WTC11 (cell line): ENCODE measurements at regions not wholly inside any gene's neighbourhood (a gene's known extent, or its start where the extent isn't known, plus 50 kb on each side); places are given as distances from the start of the nearest gene placed in this dataset.

Experiments used
- ATAC-seq: fragments of 200-7000 bp; cut with Tn5 transposase; 2 replicates; pipeline ENCODE4 v1.10.0; 2021; ENCODE audit warnings: mild to moderate bottlenecking, moderate library complexity
- CTCF ChIA-PET: fragments of 300-600 bp; sonication (Branson Sonifier 250); formaldehyde crosslinking; loops from one replicate; lab custom pipeline; 2021; ENCODE audit warnings: antibody characterized with exemption; lab: Charles Lee
- POLR2A ChIA-PET: fragments of 350-600 bp; sonication (Branson Sonifier 250); formaldehyde crosslinking; loops from one replicate; lab custom pipeline; 2021; ENCODE audit warnings: antibody characterized with exemption; lab: Charles Lee
- DNase-seq: peaks from one replicate; pipeline ENCODE4 v3.0.0; 2021; ENCODE audit warnings: low spot score
- H3K27ac Mint-ChIP-seq: 2 replicates; pipeline ENCODE4 v1.8.0; 2021; ENCODE audit warnings: mixed read lengths
- H3K27me3 Mint-ChIP-seq: 2 replicates; pipeline ENCODE4 v1.8.0; 2021; ENCODE audit warnings: low read depth, mild to moderate bottlenecking, moderate library complexity, mixed read lengths
- H3K36me3 Mint-ChIP-seq: 2 replicates; pipeline ENCODE4 v1.8.0; 2021; ENCODE audit warnings: mixed read lengths
- H3K4me1 Mint-ChIP-seq: 2 replicates; pipeline ENCODE4 v1.8.0; 2022; ENCODE audit warnings: mixed read lengths
- H3K4me3 Mint-ChIP-seq: 2 replicates; pipeline ENCODE4 v1.8.0; 2021; ENCODE audit warnings: mild to moderate bottlenecking, moderate library complexity, mixed read lengths
- H3K9me3 Mint-ChIP-seq: 2 replicates; pipeline ENCODE4 v1.8.0; 2021; ENCODE audit warnings: mixed read lengths
- AR ChIP-seq: fragments of 250-450 bp; sonication (Bioruptor Pico); IDR thresholded peaks from 2 replicates; pipeline ENCODE4 v1.9.0; 2021; ENCODE audit warnings: mild to moderate bottlenecking
- ATF3 ChIP-seq: sonication (generic); formaldehyde crosslinking; conservative IDR thresholded peaks from 2 replicates; pipeline ENCODE4 v1.8.1; 2022; ENCODE audit warnings: mild to moderate bottlenecking, missing genetic modification reagents
- CBFB ChIP-seq: sonication (generic); formaldehyde crosslinking; IDR thresholded peaks from 2 replicates; pipeline ENCODE4 v1.8.1; 2022; ENCODE audit warnings: mild to moderate bottlenecking, low read depth, missing genetic modification reagents
- ERG ChIP-seq: fragments of 250-450 bp; sonication (Bioruptor Pico); IDR thresholded peaks from 2 replicates; pipeline ENCODE4 v1.8.0; 2021; ENCODE audit warnings: mild to moderate bottlenecking
- FOXJ3 ChIP-seq: sonication (generic); formaldehyde crosslinking; IDR thresholded peaks from 2 replicates; pipeline ENCODE4 v1.9.0; 2021; ENCODE audit warnings: missing genetic modification reagents, mild to moderate bottlenecking, borderline replicate concordance
- FOXK1 ChIP-seq: sonication (generic); formaldehyde crosslinking; IDR thresholded peaks from 2 replicates; pipeline ENCODE4 v1.8.0; 2022; ENCODE audit warnings: mild to moderate bottlenecking, moderate library complexity, missing genetic modification reagents
- FOXP1 ChIP-seq: sonication (generic); formaldehyde crosslinking; IDR thresholded peaks from 2 replicates; pipeline ENCODE4 v1.8.0; 2022; ENCODE audit warnings: missing genetic modification reagents, mild to moderate bottlenecking, moderate library complexity, borderline replicate concordance
- IRF2 ChIP-seq: sonication (generic); formaldehyde crosslinking; IDR thresholded peaks from 2 replicates; pipeline ENCODE4 v1.8.0; 2022; ENCODE audit warnings: low read depth, missing genetic modification reagents, borderline replicate concordance
- KAT7 ChIP-seq: sonication (generic); formaldehyde crosslinking; IDR thresholded peaks from 2 replicates; pipeline ENCODE4 v1.8.1; 2023; ENCODE audit warnings: missing genetic modification reagents, mild to moderate bottlenecking, borderline replicate concordance
- MXD4 ChIP-seq: fragments of 250-450 bp; sonication (Bioruptor Pico); IDR thresholded peaks from 2 replicates; pipeline ENCODE4 v1.8.0; 2021; ENCODE audit warnings: mild to moderate bottlenecking, moderate library complexity, borderline replicate concordance
- MYBL2 ChIP-seq: sonication (generic); formaldehyde crosslinking; IDR thresholded peaks from 2 replicates; pipeline ENCODE4 v1.8.1; 2023; ENCODE audit warnings: mild to moderate bottlenecking, moderate library complexity, missing genetic modification reagents
- PRDM15 ChIP-seq: sonication (generic); formaldehyde crosslinking; IDR thresholded peaks from 2 replicates; pipeline ENCODE4 v1.8.0; 2022; ENCODE audit warnings: missing genetic modification reagents
- RORB ChIP-seq: fragments of 250-450 bp; sonication (Bioruptor Pico); IDR thresholded peaks from 2 replicates; pipeline ENCODE4 v1.9.0; 2021; ENCODE audit warnings: mild to moderate bottlenecking
- STAT6 ChIP-seq: sonication (generic); formaldehyde crosslinking; conservative IDR thresholded peaks from 2 replicates; pipeline ENCODE4 v1.8.1; 2023; ENCODE audit warnings: mild to moderate bottlenecking, low read depth, missing genetic modification reagents, moderate library complexity
- TCF7 ChIP-seq: sonication (generic); formaldehyde crosslinking; IDR thresholded peaks from 2 replicates; pipeline ENCODE4 v1.8.0; 2022; ENCODE audit warnings: mild to moderate bottlenecking, low read depth, missing genetic modification reagents, moderate library complexity
- TEAD1 ChIP-seq: sonication (generic); formaldehyde crosslinking; IDR thresholded peaks from 2 replicates; pipeline ENCODE4 v1.8.0; 2022; ENCODE audit warnings: mild to moderate bottlenecking, missing genetic modification reagents
- TP53 ChIP-seq: sonication (generic); formaldehyde crosslinking; IDR thresholded peaks from 2 replicates; pipeline ENCODE4 v1.8.1; 2023; ENCODE audit warnings: mild to moderate bottlenecking, missing genetic modification reagents
- ZNF232 ChIP-seq: sonication (generic); formaldehyde crosslinking; IDR thresholded peaks from 2 replicates; pipeline ENCODE4 v1.8.0; 2022; ENCODE audit warnings: mild to moderate bottlenecking, missing genetic modification reagents
- ZNF396 ChIP-seq: fragments of 250-450 bp; sonication (Bioruptor Pico); IDR thresholded peaks from 2 replicates; pipeline ENCODE4 v1.8.0; 2021; ENCODE audit warnings: mild to moderate bottlenecking, moderate library complexity, borderline replicate concordance
- ZNF423 ChIP-seq: fragments of 250-450 bp; sonication (Bioruptor Pico); IDR thresholded peaks from 2 replicates; pipeline ENCODE4 v2.1.2; 2022; ENCODE audit warnings: mild to moderate bottlenecking, moderate library complexity
- ZNF532 ChIP-seq: fragments of 250-450 bp; sonication (Bioruptor Pico); IDR thresholded peaks from 2 replicates; pipeline ENCODE4 v1.9.0; 2021; ENCODE audit warnings: mild to moderate bottlenecking, borderline replicate concordance

- H3K27me3 Mint-ChIP-seq, result no peaks in the 10 kb centered on the region
- DNase-seq, result no peak
- TF ChIP-seq TP53 (CRISPR knock-in tag), result no peak
- no peak for TF ChIP-seq ERG
- no peak for TF ChIP-seq FOXP1 (CRISPR knock-in tag)
- TF ChIP-seq STAT6 (CRISPR knock-in tag), result no peak
- no peaks in the 10 kb centered on the region for H3K36me3 Mint-ChIP-seq
- POLR2A ChIA-PET, result no interaction called here
- no peak overlapping the region for H3K4me3 Mint-ChIP-seq
- peaks cover 35% of the 10 kb centered on the region for H3K4me1 Mint-ChIP-seq
- no peak for ATAC-seq
- CTCF ChIA-PET, result no interaction called here
- no peak overlapping the region for H3K27ac Mint-ChIP-seq
- peaks cover 11% of the 10 kb centered on the region; the same call in 1 of the 2 replicates for H3K9me3 Mint-ChIP-seq
These were observed 323.8 kb upstream of the AZI2 start for GRCh38 chr3:28672406-28672805.

GRCh38 chr3:28673446-28673845 is 324.8 kb upstream of the AZI2 start:
- H3K4me1 Mint-ChIP-seq, result peaks cover 29% of the 10 kb centered on the region
- no peak overlapping the region for H3K4me3 Mint-ChIP-seq
- DNase-seq (no peak), ATAC-seq (no peak)
- no peak overlapping the region for H3K27ac Mint-ChIP-seq
- H3K36me3 Mint-ChIP-seq, result no peaks in the 10 kb centered on the region
- CTCF ChIA-PET, result no interaction called here
- no peaks in the 10 kb centered on the region for H3K27me3 Mint-ChIP-seq
- POLR2A ChIA-PET, result no interaction called here
- peaks cover 11% of the 10 kb centered on the region; the same call in 1 of the 2 replicates for H3K9me3 Mint-ChIP-seq
- TF ChIP-seq KAT7 (CRISPR knock-in tag) (no peak), FOXJ3 (no peak), ZNF396 (CRISPR knock-in tag) (no peak), ZNF423 (no peak), PRDM15 (CRISPR knock-in tag) (no peak), IRF2 (CRISPR knock-in tag) (no peak), ATF3 (CRISPR knock-in tag) (no peak), AR (CRISPR knock-in tag) (no peak), ZNF232 (CRISPR knock-in tag) (no peak), TEAD1 (CRISPR knock-in tag) (no peak), FOXK1 (no peak), CBFB (CRISPR knock-in tag) (no peak), ZNF532 (CRISPR knock-in tag) (no peak), RORB (CRISPR knock-in tag) (no peak), MYBL2 (no peak), MXD4 (CRISPR knock-in tag) (no peak), TCF7 (CRISPR knock-in tag) (no peak)
